Prostate gland (tissue), 2 donors: ENCODE measurements at regions not wholly inside any gene's neighbourhood (a gene's known extent, or its start where the extent isn't known, plus 50 kb on each side); places are given as distances from the start of the nearest gene placed in this dataset.

Experiments used
- POLR2A ChIP-seq: fragments of 450-650 bp; IDR thresholded peaks from one replicate; pipeline ENCODE4 v1.6.1; 2016; ENCODE audit warnings: antibody characterized with exemption, mild to moderate bottlenecking
- TF ChIP-seq, protein P1 (sequence below), 4 experiments: fragments of 200-600 bp in 2 of 4; fragments of 450-650 bp in 2 of 4; sonication (generic) in 2 of 4; IDR thresholded peaks; 1 replicate in 3 of 4; 2 replicates in 1 of 4; pipeline ENCODE4 v1.5.1; 2016 to 2019; ENCODE audit warnings: antibody characterized with exemption in 4 of 4, mild to moderate bottlenecking in 2 of 4, moderate library complexity in 2 of 4

DNA sequence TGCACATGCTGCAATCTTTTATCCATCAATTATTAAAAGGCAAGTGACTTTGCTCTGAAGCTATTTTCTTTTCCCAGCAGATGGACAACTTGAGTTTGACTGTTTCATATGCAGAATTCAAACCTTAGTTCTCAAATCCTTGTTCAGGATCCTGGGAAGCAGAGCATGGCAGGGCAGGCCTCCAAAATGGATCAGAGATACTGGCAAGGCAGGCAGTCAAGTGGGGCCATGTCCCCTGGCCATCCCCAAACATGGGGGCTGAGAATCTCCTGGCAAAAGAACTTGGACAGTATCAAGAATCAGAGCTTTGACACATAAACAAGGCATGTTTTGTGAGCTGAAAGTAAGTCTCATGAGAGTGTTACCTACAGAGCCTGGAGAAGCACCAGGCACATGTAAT lies 122.9 kb upstream of the CTNNB1 start:
- TF ChIP-seq, protein P1, sequence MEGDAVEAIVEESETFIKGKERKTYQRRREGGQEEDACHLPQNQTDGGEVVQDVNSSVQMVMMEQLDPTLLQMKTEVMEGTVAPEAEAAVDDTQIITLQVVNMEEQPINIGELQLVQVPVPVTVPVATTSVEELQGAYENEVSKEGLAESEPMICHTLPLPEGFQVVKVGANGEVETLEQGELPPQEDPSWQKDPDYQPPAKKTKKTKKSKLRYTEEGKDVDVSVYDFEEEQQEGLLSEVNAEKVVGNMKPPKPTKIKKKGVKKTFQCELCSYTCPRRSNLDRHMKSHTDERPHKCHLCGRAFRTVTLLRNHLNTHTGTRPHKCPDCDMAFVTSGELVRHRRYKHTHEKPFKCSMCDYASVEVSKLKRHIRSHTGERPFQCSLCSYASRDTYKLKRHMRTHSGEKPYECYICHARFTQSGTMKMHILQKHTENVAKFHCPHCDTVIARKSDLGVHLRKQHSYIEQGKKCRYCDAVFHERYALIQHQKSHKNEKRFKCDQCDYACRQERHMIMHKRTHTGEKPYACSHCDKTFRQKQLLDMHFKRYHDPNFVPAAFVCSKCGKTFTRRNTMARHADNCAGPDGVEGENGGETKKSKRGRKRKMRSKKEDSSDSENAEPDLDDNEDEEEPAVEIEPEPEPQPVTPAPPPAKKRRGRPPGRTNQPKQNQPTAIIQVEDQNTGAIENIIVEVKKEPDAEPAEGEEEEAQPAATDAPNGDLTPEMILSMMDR (IDR thresholded peaks at IDR 0.05) = no peak
- no peak for TF ChIP-seq POLR2A
